BJ (cell line): ENCODE measurements at regions not wholly inside any gene's neighbourhood (a gene's known extent, or its start where the extent isn't known, plus 50 kb on each side); places are given as distances from the start of the nearest gene placed in this dataset.
"Not testable (repeated sequence)": the region's sequence is repeated elsewhere in the genome, so short reads cannot be mapped to it uniquely, and the experiment has no call there.

ENCODE experiments used
- CTCF ChIA-PET: fragments of 350-600 bp; formaldehyde crosslinking; extraction: SDS; loops from one replicate; lab custom pipeline; 2021; ENCODE audit warnings: antibody characterized with exemption, inconsistent platforms; lab: Yijun Ruan, JAX
- POLR2A ChIA-PET: fragments of 300-600 bp; sonication (Branson Sonifier 250); formaldehyde crosslinking; extraction: SDS; loops from one replicate; lab custom pipeline; 2021; ENCODE audit warnings: antibody characterized with exemption; lab: Charles Lee
- DNase-seq: peaks from one replicate; pipeline ENCODE4 v3.0.0-alpha.2; 2011; ENCODE audit warnings: low read depth
- H3K27me3 ChIP-seq: 2 replicates; pipeline ENCODE4 v1.6.0; 2011; ENCODE audit warnings: low read length; ENCODE audit not compliant: control insufficient read depth, insufficient read depth
- H3K36me3 ChIP-seq: 2 replicates; pipeline ENCODE4 v1.5.1; 2011; ENCODE audit warnings: low read length; ENCODE audit not compliant: control insufficient read depth, insufficient read depth
- H3K4me3 ChIP-seq: 2 replicates; pipeline ENCODE4 v1.5.1; 2011; ENCODE audit warnings: low read depth, mild to moderate bottlenecking, control low read depth, low read length
- CTCF ChIP-seq: IDR thresholded peaks from 2 replicates; pipeline ENCODE4 v1.5.1; 2011; ENCODE audit warnings: low read depth, mild to moderate bottlenecking, control low read depth, inconsistent platforms, low read length, moderate library complexity; ENCODE audit not compliant: insufficient read depth

DNA sequence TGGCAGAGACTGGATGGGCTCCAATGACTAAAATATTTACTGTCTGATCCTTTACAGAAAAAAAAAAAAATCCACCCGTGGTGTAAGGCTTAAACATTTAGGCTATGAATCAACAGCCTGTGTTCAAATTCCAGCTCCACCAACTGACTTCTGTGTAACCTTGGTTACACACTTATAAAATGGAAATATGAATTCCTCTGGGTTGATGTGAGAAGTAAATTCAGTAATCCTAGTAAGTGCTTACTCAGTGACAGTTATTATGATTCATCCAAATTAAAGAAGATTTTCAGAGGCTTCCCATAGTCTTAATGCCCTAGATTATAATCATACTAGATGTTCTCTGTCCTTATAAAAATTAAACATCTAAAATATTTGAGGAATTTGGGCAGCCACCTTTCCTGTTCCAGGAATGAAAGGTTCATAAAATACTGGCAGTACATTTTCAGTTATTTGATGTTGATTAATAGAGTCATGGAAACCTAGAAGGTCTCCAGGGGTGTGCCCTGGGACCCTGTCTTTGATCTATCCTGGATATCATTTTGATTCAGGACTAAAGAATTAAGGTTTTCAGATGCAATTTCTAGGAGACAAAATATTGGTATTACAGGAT lies 180.3 kb upstream of the ZNF217 start:
- peak; percentile 99 for DNase-seq
- ChIA-PET CTCF (interaction anchor here (0.6 to 3.5 kb wide), 6 partner anchors 128 to 164 kb away, joined by 3 to 16 read pairs (median 4); no protein-coding TSS in a partner anchor), POLR2A (interaction anchor here (0.6 kb wide), 1 partner anchor 57 kb away, joined by 4 read pairs; no protein-coding TSS in a partner anchor)
- H3K27me3 ChIP-seq, result no peaks in the 10 kb centered on the region
- no peak for TF ChIP-seq CTCF
- H3K4me3 ChIP-seq, result no peak overlapping the region
- no peaks in the 10 kb centered on the region for H3K36me3 ChIP-seq

GRCh38 chr20:53773066-53773791 lies 179.6 kb upstream of the ZNF217 start:
- CTCF ChIA-PET, result interaction anchor here (0.6 to 3.5 kb wide), 4 partner anchors 128 to 1787 kb away, joined by 3 to 16 read pairs (median 4); no protein-coding TSS in a partner anchor
- POLR2A ChIA-PET, result interaction anchor here (0.6 kb wide), 1 partner anchor 57 kb away, joined by 4 read pairs; no protein-coding TSS in a partner anchor
- not testable (repeated sequence) for H3K36me3 ChIP-seq, DNase-seq, H3K27me3 ChIP-seq, H3K4me3 ChIP-seq

- ChIA-PET POLR2A (no interaction called here), CTCF (interaction anchor here (0.9 to 1.1 kb wide), 3 partner anchors 19 to 147 kb away, joined by 3 to 5 read pairs (median 4); no protein-coding TSS in a partner anchor)
- Histone ChIP-seq H3K36me3 (no peaks in the 10 kb centered on the region), H3K27me3 (no peaks in the 10 kb centered on the region), H3K4me3 (no peak overlapping the region)
- TF ChIP-seq CTCF, result no peak
- no peak for DNase-seq
Measured at GRCh38 chr20:53769041-53769440, 175.4 kb upstream of the ZNF217 start.

DNA sequence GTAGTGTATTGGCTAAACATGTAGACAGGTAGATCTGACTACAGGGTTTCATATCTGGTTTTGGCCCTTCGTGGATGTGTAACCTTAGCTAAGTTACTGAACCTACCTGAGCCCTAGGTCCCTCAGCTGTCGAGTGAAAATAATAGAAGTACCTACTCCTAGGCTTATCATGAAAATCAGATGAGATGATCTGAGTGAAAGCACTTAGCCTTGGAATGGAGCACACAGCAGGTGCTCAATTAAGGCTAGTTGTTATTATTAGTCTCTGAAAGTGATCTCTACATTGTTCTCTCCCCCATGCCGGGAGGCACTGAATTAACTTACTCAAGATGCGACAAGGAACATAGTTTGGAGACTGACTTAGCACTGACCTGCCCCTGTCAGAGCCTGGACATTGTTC lies 174.7 kb upstream of the ZNF217 start:
- DNase-seq, result no peak
- H3K27me3 ChIP-seq, result no peaks in the 10 kb centered on the region
- no peak overlapping the region for H3K4me3 ChIP-seq
- ChIA-PET POLR2A (no interaction called here), CTCF (interaction anchor here (0.9 to 1.1 kb wide), 3 partner anchors 20 to 148 kb away, joined by 3 to 5 read pairs (median 4); no protein-coding TSS in a partner anchor)
- no peak for TF ChIP-seq CTCF
- H3K36me3 ChIP-seq, result no peaks in the 10 kb centered on the region

DNA sequence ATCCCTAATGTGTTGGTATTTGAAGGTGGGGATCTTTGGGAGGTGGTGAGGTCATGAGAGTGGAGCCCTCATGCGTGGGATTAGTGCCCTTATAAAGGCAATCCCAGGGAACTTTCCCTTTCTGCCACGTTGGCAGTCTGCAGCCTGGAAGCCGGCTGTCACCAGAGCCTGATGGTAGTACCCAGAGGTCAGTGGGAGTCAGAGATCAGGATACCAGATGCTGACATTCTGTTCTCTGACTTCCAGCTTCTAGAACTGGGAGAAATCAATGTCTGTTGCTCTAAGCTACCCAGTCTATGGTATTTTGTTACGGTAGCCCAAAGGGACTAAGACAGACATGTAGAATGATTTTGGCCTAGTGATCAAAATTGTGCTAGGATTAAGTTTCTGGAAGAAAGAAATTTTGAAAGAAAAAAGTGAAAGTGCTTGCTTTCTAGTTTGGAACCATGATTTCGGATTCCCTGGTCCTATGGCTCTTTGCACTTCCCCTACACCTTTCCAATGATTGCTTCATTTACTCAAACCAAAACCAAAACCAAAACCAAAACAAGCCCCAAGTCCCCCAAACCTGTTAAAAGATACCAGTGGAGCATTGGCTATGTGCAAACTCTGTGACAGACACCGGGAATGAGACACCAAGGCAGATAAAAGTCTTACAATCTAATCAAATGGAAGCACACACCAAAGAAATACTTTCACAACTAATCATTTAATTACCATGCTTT lies 173.7 kb upstream of the ZNF217 start:
- DNase-seq, result no peak
- Histone ChIP-seq H3K27me3 (no peaks in the 10 kb centered on the region), H3K36me3 (no peaks in the 10 kb centered on the region), H3K4me3 (no peak overlapping the region)
- CTCF ChIA-PET, result no interaction called here
- TF ChIP-seq CTCF, result no peak
- POLR2A ChIA-PET, result no interaction called here
